Heart right ventricle (tissue), 16 donors: ENCODE measurements at regions not wholly inside any gene's neighbourhood (a gene's known extent, or its start where the extent isn't known, plus 50 kb on each side); places are given as distances from the start of the nearest gene placed in this dataset.

ENCODE experiments used
- ATAC-seq, 8 donors: fragments of 200-7000 bp; cut with Tn5 transposase; one replicate each; pipeline ENCODE4 v1.9.1; 2020; ENCODE audit warnings: mild to moderate bottlenecking in 8 of 8, moderate library complexity in 8 of 8, moderate number of reproducible peaks in 1 of 8
- DNase-seq, 2 donors: peaks; one replicate each; pipeline ENCODE4 v3.0.0-alpha.2; 2020
- H3K27ac ChIP-seq, 10 donors: fragments of 200-600 bp; sonication (generic) in 2 of 10; one replicate each; pipeline versions ENCODE4 v1.5.0 to v1.8.0; 2020 to 2022; ENCODE audit warnings: mild to moderate bottlenecking in 3 of 10
- H3K27me3 ChIP-seq, 7 donors: fragments of 200-600 bp; one replicate each; pipeline ENCODE4 v1.8.0; 2021 to 2022; ENCODE audit warnings: mild to moderate bottlenecking in 2 of 7
- H3K36me3 ChIP-seq, 9 donors: fragments of 200-600 bp; sonication (generic) in 1 of 9; one replicate each; pipeline versions ENCODE4 v1.5.0 to v1.8.0; 2020 to 2022; ENCODE audit warnings: mild to moderate bottlenecking in 2 of 9
- H3K4me1 ChIP-seq, 9 donors: fragments of 200-600 bp; sonication (generic) in 1 of 9; one replicate each; pipeline versions ENCODE4 v1.5.0 to v1.8.0; 2020 to 2022; ENCODE audit warnings: mild to moderate bottlenecking in 4 of 9
- H3K4me3 ChIP-seq, 10 donors: fragments of 200-600 bp; sonication (generic) in 2 of 10; one replicate each; pipeline versions ENCODE4 v1.5.0 to v1.8.0; 2020 to 2022; ENCODE audit warnings: mild to moderate bottlenecking in 7 of 10, moderate library complexity in 2 of 10
- H3K9me3 ChIP-seq, 11 donors: fragments of 200-600 bp in 10 of 11; sonication (generic) in 2 of 11; one replicate each; pipeline versions ENCODE4 v1.5.0 to v1.8.0; 2013 to 2022; ENCODE audit warnings: mild to moderate bottlenecking in 2 of 11, control low read depth in 1 of 11, moderate library complexity in 1 of 11
- CTCF ChIP-seq, 9 donors: fragments of 200-600 bp; sonication (generic) in 2 of 9; IDR thresholded peaks; one replicate each; pipeline versions ENCODE4 v1.5.0 to v1.8.0; 2021 to 2022; ENCODE audit warnings: antibody characterized with exemption in 9 of 9, mild to moderate bottlenecking in 5 of 9, moderate library complexity in 1 of 9
- WGBS, 2 donors: extraction: QIAGEN DNeasy Blood & Tissue Kit; methylation state at CpG; one replicate each; pipeline ENCODE4 v1.1.7; 2013; ENCODE audit warnings: inconsistent platforms in 1 of 2; 5-methylcytosine and 5-hydroxymethylcytosine counted together
- intact Hi-C, 10 donors: fragments of 100-400 bp; cut with DNase I; formaldehyde crosslinking; loops; one replicate each; pipeline versions ENCODE4 v1.11.1 to v1.14.2; 2022
- donor health status: Arrhythmogenic right ventricular cardiomyopathy.
- donor health status: ischemic (EF 13 %, LVEDD 7.1; RV severe dilation, severe dysfunction).
- donor health status: healthy with polysubstance abuse.
- donor health status: DM: no; HTN: yes; CAD: no.
- donor health status: DM: no; HTN: no; CAD: no.
- donor health status: ischemic (EF 25% LVEDD 6.9; RV normal size, moderate dysfunction).
- donor health status: ischemic (EF 25% LVEDD 5.7; RV mildly dilated, moderate dysfunction).
- donor health status: healthy.
- donor health status: DM: yes; HTN: yes; CAD: no.
- donor health status: Ischemic cardiomyopathy.
- donor health status: ischemic (EF 35%, LVEDD 5.7; RV mildly dilated, moderate dysfunction).
- donor health status: nonischemic (EF 11% LVEDD 7.7; RV severe dilation, severe dysfunction).
- donor health status: DM: yes; HTN: yes; CAD: no.
- donor health status: PGD.
- donor health status: ischemic (EF 29% LVEDD 5.4; RV normal size, mild dysfunction).
- donor health status: nonischemic (EF 23%, LVEDD 6.1; RV moderate dilation, normal function).

DNA sequence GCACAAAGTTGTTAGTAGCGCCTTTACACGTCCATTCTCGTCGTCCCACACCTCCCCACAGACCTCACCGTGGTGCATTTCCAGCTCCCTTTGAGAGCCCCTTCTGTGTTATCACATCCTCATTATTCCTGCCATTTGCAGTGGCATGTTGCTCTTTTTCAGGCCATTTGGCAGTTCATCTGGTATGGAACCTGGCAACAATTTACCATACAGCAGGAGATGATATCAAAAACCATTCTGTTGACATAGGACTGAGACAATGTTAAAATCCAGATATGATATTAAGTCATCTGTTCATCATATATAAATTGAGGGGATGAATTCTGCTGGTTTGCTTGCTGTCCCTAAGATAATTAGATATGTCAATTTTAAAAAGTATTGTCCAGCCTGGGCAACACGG, 83.0 kb downstream of the TMEM174 start:
- no peak for TF ChIP-seq CTCF (IDR thresholded peaks at IDR 0.05)

GRCh38 chr5:73254642-73255041, 81.6 kb downstream of the TMEM174 start:
- intact Hi-C loops: no loop called here
- H3K4me1 ChIP-seq: no peaks in the 10 kb centered on the region
- no peaks in the 10 kb centered on the region for H3K36me3 ChIP-seq
- no peak for DNase-seq
- WGBS, 2 donors: 37 to 45% methylated on average over 3 of the region's 3 CpGs
- no peak overlapping the region for H3K27ac ChIP-seq
- peaks cover 0 to 58% (median 37%) of the 10 kb centered on the region in 7 donors for H3K27me3 ChIP-seq
- no peak overlapping the region for H3K4me3 ChIP-seq
- no peak for ATAC-seq
- H3K9me3 ChIP-seq: peaks cover 0 to 12% (median 0%) of the 10 kb centered on the region in 11 donors
- TF ChIP-seq CTCF (IDR thresholded peaks at IDR 0.05): no peak

More for the DNA sequence above, 83.0 kb downstream of the TMEM174 start:
- ATAC-seq (no peak), DNase-seq (no peak)
- Histone ChIP-seq H3K4me3 (no peak overlapping the region), H3K27ac (no peak overlapping the region), H3K4me1 (no peaks in the 10 kb centered on the region), H3K36me3 (no peaks in the 10 kb centered on the region), H3K9me3 (peaks cover 0 to 12% (median 0%) of the 10 kb centered on the region in 11 donors), H3K27me3 (peaks cover 0 to 58% (median 34%) of the 10 kb centered on the region in 7 donors)
- 43 to 44% methylated on average over 6 of the region's 6 CpGs for WGBS, 2 donors
- intact Hi-C loops: no loop called here

DNA sequence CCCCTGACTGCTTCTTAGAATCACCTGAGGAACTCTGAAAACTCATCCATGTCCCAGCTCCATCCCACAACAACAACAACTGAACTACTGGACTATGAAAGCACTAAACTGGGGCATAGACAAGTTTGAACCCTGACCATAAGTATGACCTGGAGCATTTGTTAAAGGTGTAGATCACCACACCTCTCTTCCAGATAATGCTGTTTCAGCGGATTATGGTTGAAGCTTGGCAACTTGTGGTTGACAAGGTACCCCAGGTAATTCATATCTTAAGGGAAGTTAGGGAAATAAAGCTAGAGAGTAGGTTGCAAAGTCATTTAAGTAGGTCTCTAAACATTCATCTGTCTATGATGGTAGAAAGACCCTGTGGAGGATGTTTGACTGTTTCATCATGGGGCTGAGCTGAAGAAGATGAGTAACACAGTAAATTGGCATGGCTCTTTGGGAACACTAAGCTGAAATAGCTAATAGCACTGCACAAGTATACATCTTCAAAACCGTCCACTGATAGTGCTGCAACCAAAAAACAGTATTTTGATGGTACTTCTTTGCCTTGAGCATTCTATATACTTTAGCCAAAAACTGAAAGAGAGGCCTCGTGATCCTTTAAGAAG, 80.2 kb downstream of the TMEM174 start:
- Histone ChIP-seq H3K4me3 (no peak overlapping the region), H3K27ac (no peak overlapping the region), H3K36me3 (no peaks in the 10 kb centered on the region), H3K4me1 (no peaks in the 10 kb centered on the region), H3K9me3 (peaks cover 0 to 12% (median 0%) of the 10 kb centered on the region in 11 donors), H3K27me3 (peaks cover 0 to 62% (median 52%) of the 10 kb centered on the region in 7 donors)
- no peak for TF ChIP-seq CTCF (IDR thresholded peaks at IDR 0.05)
- DNase-seq: no peak
- intact Hi-C loops: no loop called here
- ATAC-seq: no peak
- 86% methylated on average over 3 of the region's 3 CpGs for WGBS, 2 donors

- intact Hi-C loops: no loop called here
- 52 to 65% methylated on average over 2 of the region's 2 CpGs for WGBS, 2 donors
- peaks cover 0 to 77% (median 64%) of the 10 kb centered on the region in 7 donors for H3K27me3 ChIP-seq
- no peak overlapping the region for H3K27ac ChIP-seq
- H3K4me3 ChIP-seq: no peak overlapping the region
- no peaks in the 10 kb centered on the region for H3K4me1 ChIP-seq
- no peaks in the 10 kb centered on the region for H3K36me3 ChIP-seq
- H3K9me3 ChIP-seq: no peaks in the 10 kb centered on the region
- no peak for TF ChIP-seq CTCF (IDR thresholded peaks at IDR 0.05)
- DNase-seq: no peak
- ATAC-seq: no peak
Observed at GRCh38 chr5:73250645-73251044, 77.7 kb downstream of the TMEM174 start.
